ENCODE measurements at regions not wholly inside any gene's neighbourhood (a gene's known extent, or its start where the extent isn't known, plus 50 kb on each side); places are given as distances from the start of the nearest gene placed in this dataset.
"Not testable (repeated sequence)": the region's sequence is repeated elsewhere in the genome, so short reads cannot be mapped to it uniquely, and the experiment has no call there.

GRCh38 chr12:47441490-47441889 is 264.3 kb downstream of the RPAP3 start:
- H3K27ac ChIP-seq (ENCODE audit: low read depth, low read length), result no peak overlapping the region
- no peak overlapping the region for H3K4me3 Mint-ChIP-seq
- peaks cover 1 to 4% of the 10 kb centered on the region in 2 donors for H3K36me3 Mint-ChIP-seq
- no peaks in the 10 kb centered on the region for H3K27me3 ChIP-seq (ENCODE audit: insufficient read depth, low read length)
- CTCF ChIA-PET (ENCODE audit: partially characterized antibody), result interaction anchor here (1.0 kb wide), 1 partner anchor 15 kb away, joined by 3 read pairs; no protein-coding TSS in a partner anchor
- no peaks in the 10 kb centered on the region for H3K4me1 Mint-ChIP-seq
- peaks cover 0 to under 1% of the 10 kb centered on the region in 2 donors for H3K27me3 Mint-ChIP-seq
- no peaks in the 10 kb centered on the region for H3K36me3 ChIP-seq (ENCODE audit: insufficient read depth, low read length)
- DNase-seq, result no peak
- H3K4me1 ChIP-seq (ENCODE audit: insufficient read depth, low read length), result no peaks in the 10 kb centered on the region
- H3K9me3 Mint-ChIP-seq, result peaks cover 5 to 81% (median 55%) of the 10 kb centered on the region in 8 donors
- intact Hi-C loops (cut with micrococcal nuclease), result no loop called here
- no peak overlapping the region for H3K27ac Mint-ChIP-seq
- POLR2A ChIA-PET (ENCODE audit: partially characterized antibody), result no interaction called here
- H3K4me3 ChIP-seq (ENCODE audit: low read length in 2 of 2), result no peak overlapping the region
- peaks cover 0 to 18% of the 10 kb centered on the region in 2 donors for H3K9me3 ChIP-seq (ENCODE audit: control insufficient read depth in 1 of 2, low read length in 2 of 2)

- H3K4me3 ChIP-seq (ENCODE audit: low read length in 2 of 2), result no peak overlapping the region
- intact Hi-C loops (cut with micrococcal nuclease), result no loop called here
- peaks cover 0 to 8% of the 10 kb centered on the region in 2 donors for H3K9me3 ChIP-seq (ENCODE audit: control insufficient read depth in 1 of 2, low read length in 2 of 2)
- H3K27me3 Mint-ChIP-seq, result no peaks in the 10 kb centered on the region
- H3K4me3 Mint-ChIP-seq, result no peak overlapping the region
- H3K27me3 ChIP-seq (ENCODE audit: insufficient read depth, low read length), result no peaks in the 10 kb centered on the region
- no peak overlapping the region for H3K27ac ChIP-seq (ENCODE audit: low read depth, low read length)
- H3K36me3 Mint-ChIP-seq, result peaks cover 0 to 4% of the 10 kb centered on the region in 2 donors
- POLR2A ChIA-PET (ENCODE audit: partially characterized antibody), result no interaction called here
- no peaks in the 10 kb centered on the region for H3K4me1 ChIP-seq (ENCODE audit: insufficient read depth, low read length)
- peaks cover 8 to 79% (median 50%) of the 10 kb centered on the region in 8 donors for H3K9me3 Mint-ChIP-seq
- no peaks in the 10 kb centered on the region for H3K4me1 Mint-ChIP-seq
- no peak overlapping the region for H3K27ac Mint-ChIP-seq
- no peaks in the 10 kb centered on the region for H3K36me3 ChIP-seq (ENCODE audit: insufficient read depth, low read length)
- CTCF ChIA-PET (ENCODE audit: partially characterized antibody), result no interaction called here
- no peak for DNase-seq
Observed at GRCh38 chr12:47438175-47438574, 267.7 kb downstream of the RPAP3 start.

GRCh38 chr12:47437570-47437969 is 268.3 kb downstream of the RPAP3 start:
- POLR2A ChIA-PET (ENCODE audit: partially characterized antibody), result no interaction called here
- H3K9me3 Mint-ChIP-seq, result peaks cover 8 to 74% (median 47%) of the 10 kb centered on the region in 8 donors

GRCh38 chr12:47433876-47434275 is 272.0 kb downstream of the RPAP3 start:
- H3K36me3 Mint-ChIP-seq, result no peaks in the 10 kb centered on the region
- no peaks in the 10 kb centered on the region for H3K4me1 Mint-ChIP-seq
- no peaks in the 10 kb centered on the region for H3K4me1 ChIP-seq (ENCODE audit: insufficient read depth, low read length)
- H3K36me3 ChIP-seq (ENCODE audit: insufficient read depth, low read length), result no peaks in the 10 kb centered on the region
- H3K9me3 Mint-ChIP-seq, result peaks cover 5 to 46% (median 35%) of the 10 kb centered on the region in 8 donors
- ChIA-PET POLR2A (ENCODE audit: partially characterized antibody) (no interaction called here), CTCF (ENCODE audit: partially characterized antibody) (no interaction called here)
- no peak for DNase-seq
- no peak overlapping the region for H3K27ac Mint-ChIP-seq
- H3K27me3 Mint-ChIP-seq, result no peaks in the 10 kb centered on the region
- H3K27ac ChIP-seq (ENCODE audit: low read depth, low read length), result no peak overlapping the region
- H3K27me3 ChIP-seq (ENCODE audit: insufficient read depth, low read length), result no peaks in the 10 kb centered on the region
- no peak overlapping the region for H3K4me3 ChIP-seq (ENCODE audit: low read length in 2 of 2)
- H3K4me3 Mint-ChIP-seq, result no peak overlapping the region
- intact Hi-C loops (cut with micrococcal nuclease), result no loop called here
- no peaks in the 10 kb centered on the region for H3K9me3 ChIP-seq (ENCODE audit: control insufficient read depth in 1 of 2, low read length in 2 of 2)

More at GRCh38 chr12:47437570-47437969, 268.3 kb downstream of the RPAP3 start:
- peaks cover 0 to 2% of the 10 kb centered on the region in 2 donors for H3K9me3 ChIP-seq (ENCODE audit: control insufficient read depth in 1 of 2, low read length in 2 of 2)
- no peak overlapping the region for H3K27ac Mint-ChIP-seq
- H3K27me3 ChIP-seq (ENCODE audit: insufficient read depth, low read length), result no peaks in the 10 kb centered on the region
- no peak for DNase-seq
- no peak overlapping the region for H3K27ac ChIP-seq (ENCODE audit: low read depth, low read length)
- H3K36me3 Mint-ChIP-seq, result no peaks in the 10 kb centered on the region
- no peaks in the 10 kb centered on the region for H3K27me3 Mint-ChIP-seq
- H3K4me3 Mint-ChIP-seq, result no peak overlapping the region
- H3K4me1 Mint-ChIP-seq, result no peaks in the 10 kb centered on the region
- no peaks in the 10 kb centered on the region for H3K36me3 ChIP-seq (ENCODE audit: insufficient read depth, low read length)
- H3K4me1 ChIP-seq (ENCODE audit: insufficient read depth, low read length), result no peaks in the 10 kb centered on the region
- intact Hi-C loops (cut with micrococcal nuclease), result no loop called here
- H3K4me3 ChIP-seq (ENCODE audit: low read length in 2 of 2), result no peak overlapping the region
- CTCF ChIA-PET (ENCODE audit: partially characterized antibody), result no interaction called here

GRCh38 chr12:47426678-47427309 is 279.0 kb downstream of the RPAP3 start:
- ChIA-PET POLR2A (ENCODE audit: partially characterized antibody) (interaction anchor here (1.0 to 1.2 kb wide), 4 partner anchors 66 to 347 kb away, joined by 3 to 4 read pairs (median 3); partner anchors contain the start of genes AMIGO2 and PCED1B), CTCF (ENCODE audit: partially characterized antibody) (interaction anchor here (1.0 to 2.1 kb wide), 3 partner anchors 18 to 29 kb away, joined by 3 to 6 read pairs (median 5); no protein-coding TSS in a partner anchor)
- H3K4me3 Mint-ChIP-seq, result peak overlapping the region; percentile 86 to 98 (median 90)
- H3K9me3 ChIP-seq (ENCODE audit: control insufficient read depth in 1 of 2, low read length in 2 of 2); H3K27me3 ChIP-seq (ENCODE audit: insufficient read depth, low read length); H3K27me3 Mint-ChIP-seq; intact Hi-C loops (cut with micrococcal nuclease); H3K36me3 ChIP-seq (ENCODE audit: insufficient read depth, low read length); H3K36me3 Mint-ChIP-seq: not testable (repeated sequence)
- Histone ChIP-seq H3K27ac (ENCODE audit: low read depth, low read length) (peak overlapping the region; percentile 56), H3K4me3 (ENCODE audit: low read length in 2 of 2) (peak overlapping the region in 1 of 2 donors; percentile 14), H3K4me1 (ENCODE audit: insufficient read depth, low read length) (peaks cover 21% of the 10 kb centered on the region)
- peak; percentile 63 to 85 (median 73) for DNase-seq
- peak overlapping the region; percentile 86 to 99 (median 97) for H3K27ac Mint-ChIP-seq
- H3K4me1 Mint-ChIP-seq, result peaks cover 12 to 48% (median 24%) of the 10 kb centered on the region in 4 donors
- H3K9me3 Mint-ChIP-seq, result peaks cover 0 to 11% (median 6%) of the 10 kb centered on the region in 8 donors

GRCh38 chr12:47422611-47423010 is 283.2 kb downstream of the RPAP3 start:
- Mint-ChIP-seq H3K36me3 (peaks cover 3 to 12% of the 10 kb centered on the region in 2 donors), H3K27ac (no peak overlapping the region), H3K4me3 (peak overlapping the region in 1 of 8 donors; percentile 23), H3K4me1 (peaks cover 13 to 53% (median 25%) of the 10 kb centered on the region in 4 donors), H3K9me3 (peaks cover 0 to 10% (median under 1%) of the 10 kb centered on the region in 8 donors), H3K27me3 (peaks cover 0 to 5% of the 10 kb centered on the region in 2 donors)
- H3K36me3 ChIP-seq (ENCODE audit: insufficient read depth, low read length), result no peaks in the 10 kb centered on the region
- DNase-seq, result no peak
- no peaks in the 10 kb centered on the region for H3K9me3 ChIP-seq (ENCODE audit: control insufficient read depth in 1 of 2, low read length in 2 of 2)
- intact Hi-C loops (cut with micrococcal nuclease), result no loop called here
- no peak overlapping the region for H3K4me3 ChIP-seq (ENCODE audit: low read length in 2 of 2)
- H3K27me3 ChIP-seq (ENCODE audit: insufficient read depth, low read length), result no peaks in the 10 kb centered on the region
- H3K27ac ChIP-seq (ENCODE audit: low read depth, low read length), result no peak overlapping the region
- CTCF ChIA-PET (ENCODE audit: partially characterized antibody), result interaction anchor here (1.6 to 2.1 kb wide), 2 partner anchors 15 to 27 kb away, joined by 4 to 5 read pairs; no protein-coding TSS in a partner anchor
- POLR2A ChIA-PET (ENCODE audit: partially characterized antibody), result no interaction called here
- H3K4me1 ChIP-seq (ENCODE audit: insufficient read depth, low read length), result peaks cover 21% of the 10 kb centered on the region

GRCh38 chr12:47419497-47419896 is 286.3 kb downstream of the RPAP3 start:
- Mint-ChIP-seq H3K36me3 (peaks cover 0 to 9% of the 10 kb centered on the region in 2 donors), H3K27ac (no peak overlapping the region), H3K4me3 (no peak overlapping the region), H3K4me1 (peaks cover 4 to 43% (median 12%) of the 10 kb centered on the region in 4 donors), H3K9me3 (peaks cover 0 to 4% (median 0%) of the 10 kb centered on the region in 8 donors), H3K27me3 (peaks cover 0 to 4% of the 10 kb centered on the region in 2 donors)
- H3K4me3 ChIP-seq (ENCODE audit: low read length in 2 of 2), result no peak overlapping the region
- no peaks in the 10 kb centered on the region for H3K9me3 ChIP-seq (ENCODE audit: control insufficient read depth in 1 of 2, low read length in 2 of 2)
- POLR2A ChIA-PET (ENCODE audit: partially characterized antibody), result no interaction called here
- H3K4me1 ChIP-seq (ENCODE audit: insufficient read depth, low read length), result peaks cover 3% of the 10 kb centered on the region
- H3K27me3 ChIP-seq (ENCODE audit: insufficient read depth, low read length), result no peaks in the 10 kb centered on the region
- CTCF ChIA-PET (ENCODE audit: partially characterized antibody), result interaction anchor here (1.3 to 2.3 kb wide), 3 partner anchors 11 to 386 kb away, joined by 3 to 6 read pairs (median 4); no protein-coding TSS in a partner anchor
- DNase-seq, result no peak
- no peak overlapping the region for H3K27ac ChIP-seq (ENCODE audit: low read depth, low read length)
- H3K36me3 ChIP-seq (ENCODE audit: insufficient read depth, low read length), result no peaks in the 10 kb centered on the region
- intact Hi-C loops (cut with micrococcal nuclease), result no loop called here

Data from CD4-positive, alpha-beta memory T cell (primary cell).